NCI-H2227 (cell line): ENCODE measurements at regions not wholly inside any gene's neighbourhood (a gene's known extent, or its start where the extent isn't known, plus 50 kb on each side); places are given as distances from the start of the nearest gene placed in this dataset.

Source experiments
- DNase-seq: peaks from one replicate; lab custom pipeline; 2025; ENCODE audit not compliant: unreplicated experiment; lab: John Stamatoyannopoulos, UW

DNA sequence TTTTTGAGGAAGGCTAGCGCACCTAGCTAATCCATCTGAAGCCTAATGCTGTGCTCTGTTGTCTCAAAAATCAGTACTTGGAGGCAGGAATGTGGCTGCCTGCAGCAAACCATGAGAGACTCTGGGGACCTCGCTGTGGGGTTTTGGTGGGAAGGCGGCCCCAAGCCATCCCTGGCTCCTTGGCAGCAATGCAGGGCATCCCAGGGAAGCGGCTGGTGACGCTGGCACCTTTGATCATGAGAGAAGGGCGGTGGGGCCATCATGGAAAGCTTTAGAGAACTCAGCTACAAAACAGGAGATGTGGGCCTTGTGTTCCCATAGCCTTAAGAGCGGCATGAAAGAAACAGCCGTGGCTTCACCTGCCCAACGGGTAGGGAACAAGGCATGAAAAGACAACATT, 101.1 kb upstream of the SFSWAP start:
- no peak for DNase-seq

DNA sequence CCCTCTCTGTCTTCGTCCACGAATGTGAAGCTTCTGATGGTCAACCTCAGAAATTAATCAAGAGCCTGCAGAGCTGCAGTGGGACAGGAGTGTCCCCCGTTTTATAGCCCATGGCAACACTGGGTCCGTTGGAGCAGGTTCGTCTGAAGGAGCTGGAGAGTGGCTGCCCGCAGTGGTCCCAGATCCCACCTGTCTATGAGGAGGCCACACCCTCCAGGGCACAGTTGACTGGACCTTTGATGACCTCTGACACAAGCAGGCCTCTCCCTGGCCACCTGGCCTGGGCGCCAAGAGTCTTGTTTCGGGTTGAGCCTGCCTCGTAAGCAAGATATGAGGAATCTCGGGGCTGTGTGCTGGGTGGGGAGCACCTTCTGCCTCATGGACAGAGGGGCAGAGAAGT, 100.7 kb upstream of the SFSWAP start:
- DNase-seq, result no peak

- no peak for DNase-seq
These were observed 100.0 kb upstream of the SFSWAP start for GRCh38 chr12:131610891-131611290.

GRCh38 chr12:131611416-131612091, 99.3 kb upstream of the SFSWAP start:
- no peak for DNase-seq

GRCh38 chr12:131612092-131612755, 98.7 kb upstream of the SFSWAP start:
- no peak for DNase-seq

GRCh38 chr12:131613186-131613585, 97.7 kb upstream of the SFSWAP start:
- no peak for DNase-seq

GRCh38 chr12:131613678-131614077, 97.2 kb upstream of the SFSWAP start:
- DNase-seq, result no peak

GRCh38 chr12:131615326-131616042, 95.4 kb upstream of the SFSWAP start:
- DNase-seq, result no peak

DNA sequence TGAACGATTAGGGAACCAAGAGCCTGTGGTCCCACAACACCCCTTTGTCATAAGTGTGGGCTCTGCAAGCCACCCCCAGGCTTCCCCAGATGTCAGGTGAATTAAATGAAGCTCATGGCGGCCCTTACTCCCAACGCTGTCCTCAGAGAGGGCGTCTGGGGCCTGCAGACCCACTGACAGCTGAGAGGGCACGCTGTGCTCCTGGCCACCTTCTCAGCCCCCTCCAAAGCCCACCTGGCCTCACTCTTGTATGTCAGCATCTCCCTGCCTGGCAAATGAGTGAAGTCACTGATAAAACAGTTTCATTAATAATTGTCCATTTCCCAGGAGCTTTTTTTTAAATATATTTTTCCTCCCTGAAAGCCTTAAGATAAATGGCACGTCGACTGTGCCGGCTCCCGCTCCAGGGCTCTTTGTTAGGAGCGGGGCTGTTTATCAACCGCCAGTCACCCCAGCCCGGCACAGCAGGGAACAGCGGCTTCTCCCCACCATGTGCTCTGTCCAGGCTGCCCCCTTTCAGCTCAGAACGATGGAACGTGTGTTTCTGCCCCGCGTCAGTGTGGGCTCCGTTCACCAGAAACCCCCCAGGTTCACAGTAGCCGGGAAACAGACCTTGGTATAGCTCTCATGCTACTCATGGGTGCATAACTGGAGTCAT, 94.7 kb upstream of the SFSWAP start:
- no peak for DNase-seq

GRCh38 chr12:131616738-131617137, 94.2 kb upstream of the SFSWAP start:
- no peak for DNase-seq

DNA sequence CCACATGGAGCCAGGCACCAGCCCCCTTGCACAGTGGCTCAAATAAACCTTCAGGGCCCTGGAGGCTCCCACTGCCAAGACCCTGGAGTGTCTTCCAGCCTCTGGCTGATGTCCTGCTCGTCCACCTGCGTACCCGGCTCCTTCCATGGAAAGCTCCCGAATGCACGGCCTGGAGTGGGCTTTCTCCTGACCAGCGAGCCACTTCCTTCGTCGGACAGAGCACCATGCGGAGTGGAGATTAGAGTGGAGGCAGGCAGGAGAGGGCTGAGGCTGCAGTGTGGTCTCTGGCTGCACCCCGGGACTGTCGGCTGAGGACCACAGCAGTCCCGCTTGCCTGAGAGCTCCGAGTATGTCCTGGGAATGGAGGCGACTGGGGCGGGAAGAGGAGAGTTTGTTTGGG, 93.7 kb upstream of the SFSWAP start:
- no peak for DNase-seq

- DNase-seq, result no peak
These were observed 93.1 kb upstream of the SFSWAP start for GRCh38 chr12:131617596-131618302.

- DNase-seq, result no peak
These were observed 92.6 kb upstream of the SFSWAP start for GRCh38 chr12:131618303-131618658.

DNA sequence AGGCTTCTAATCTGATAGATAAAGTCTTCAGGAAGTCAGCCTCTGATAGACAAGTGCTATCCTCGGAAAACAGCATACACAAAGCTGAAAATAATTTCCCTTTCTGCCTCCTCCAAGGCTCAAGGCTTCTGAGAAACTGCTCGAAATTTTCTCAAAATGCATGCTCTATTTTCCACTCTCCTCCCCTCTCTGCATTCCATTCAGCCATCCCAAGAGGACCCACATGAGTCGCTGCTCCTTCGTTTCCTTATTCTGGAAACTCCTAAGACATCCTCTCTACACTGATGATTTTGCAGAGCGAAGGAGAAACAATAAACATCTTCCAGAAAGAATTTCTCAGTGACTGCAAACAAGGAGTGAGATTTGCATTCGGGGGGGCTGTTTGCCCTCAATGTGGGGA, 92.2 kb upstream of the SFSWAP start:
- no peak for DNase-seq

DNA sequence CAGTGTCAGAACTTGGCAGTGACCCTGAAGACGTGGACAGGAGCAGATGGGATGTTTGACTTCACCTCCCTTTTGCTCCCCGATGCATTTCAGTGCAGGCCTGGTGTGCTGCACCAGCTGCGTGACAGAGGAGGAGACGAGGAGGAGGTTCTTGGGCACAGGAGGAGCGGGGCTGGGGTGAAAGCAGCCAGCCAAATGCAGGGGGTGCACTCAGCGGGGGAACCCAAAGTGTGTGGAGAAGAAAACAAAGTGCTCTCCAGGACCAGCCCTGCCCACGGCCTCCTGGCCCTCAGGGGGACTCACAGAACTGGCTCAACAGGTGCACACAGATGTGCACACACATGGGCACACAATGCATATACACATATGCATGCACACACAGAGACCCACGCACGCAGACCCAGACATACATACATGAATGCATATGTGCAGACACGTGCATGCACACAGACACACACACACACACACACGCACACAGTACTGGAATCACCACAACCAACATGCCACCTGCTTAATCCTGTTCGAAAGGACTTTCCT, 91.7 kb upstream of the SFSWAP start:
- DNase-seq, result no peak

GRCh38 chr12:131619736-131620506, 91.0 kb upstream of the SFSWAP start:
- no peak for DNase-seq

DNA sequence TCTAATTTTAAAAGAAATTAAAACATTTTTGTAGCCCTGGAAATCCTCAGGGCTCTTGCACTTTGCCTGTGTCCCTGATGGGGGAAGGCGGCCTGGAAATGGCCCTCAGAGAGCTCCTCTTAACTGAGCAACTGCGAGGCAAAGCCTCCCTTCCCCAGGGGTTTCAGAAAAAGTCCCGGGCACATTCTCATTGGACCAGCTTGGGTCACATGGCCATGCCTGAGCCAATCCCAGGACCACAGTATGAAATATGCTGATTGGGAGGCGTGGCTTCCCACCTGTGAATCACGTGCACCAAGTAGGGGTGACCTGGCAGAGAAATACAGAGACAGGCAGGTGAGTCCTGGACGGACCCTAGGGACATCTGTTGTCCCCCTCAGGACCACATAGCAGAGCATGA, 90.4 kb upstream of the SFSWAP start:
- no peak for DNase-seq

DNA sequence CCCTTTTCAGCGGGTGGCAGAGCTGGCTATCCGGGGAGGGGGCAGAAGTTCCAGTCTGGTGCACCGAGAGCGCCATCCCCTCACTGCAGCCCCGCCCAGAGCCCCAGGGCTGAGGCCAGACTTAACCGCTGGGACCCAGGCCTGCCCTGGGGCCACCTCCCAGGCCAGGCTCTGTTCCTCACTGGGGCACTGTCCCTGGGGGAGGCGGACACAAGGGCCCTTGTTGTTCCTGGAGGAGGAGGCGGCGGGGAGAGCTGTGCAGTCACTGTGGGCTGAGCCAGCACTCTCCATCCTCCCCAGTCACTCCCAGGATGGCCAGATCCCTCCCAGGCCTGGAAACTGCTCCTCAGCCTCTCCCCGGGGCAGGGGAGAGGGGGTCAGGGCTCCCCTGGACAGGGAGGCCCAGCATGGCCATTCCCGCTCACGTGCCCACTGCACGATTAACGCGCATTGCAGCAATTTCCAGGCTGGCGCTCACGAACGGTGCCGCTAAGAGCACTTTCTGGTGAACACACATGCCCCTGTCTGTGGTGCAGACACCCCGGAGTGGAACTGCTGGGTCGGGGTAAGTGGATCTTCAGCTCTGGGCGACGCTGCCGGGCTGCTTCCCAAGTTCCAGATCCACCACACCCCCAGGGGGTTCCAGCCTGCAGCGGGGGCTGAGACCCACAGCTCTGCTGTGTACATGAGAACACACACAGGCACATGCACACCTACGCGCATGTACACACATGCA, 89.8 kb upstream of the SFSWAP start:
- DNase-seq, result no peak

DNA sequence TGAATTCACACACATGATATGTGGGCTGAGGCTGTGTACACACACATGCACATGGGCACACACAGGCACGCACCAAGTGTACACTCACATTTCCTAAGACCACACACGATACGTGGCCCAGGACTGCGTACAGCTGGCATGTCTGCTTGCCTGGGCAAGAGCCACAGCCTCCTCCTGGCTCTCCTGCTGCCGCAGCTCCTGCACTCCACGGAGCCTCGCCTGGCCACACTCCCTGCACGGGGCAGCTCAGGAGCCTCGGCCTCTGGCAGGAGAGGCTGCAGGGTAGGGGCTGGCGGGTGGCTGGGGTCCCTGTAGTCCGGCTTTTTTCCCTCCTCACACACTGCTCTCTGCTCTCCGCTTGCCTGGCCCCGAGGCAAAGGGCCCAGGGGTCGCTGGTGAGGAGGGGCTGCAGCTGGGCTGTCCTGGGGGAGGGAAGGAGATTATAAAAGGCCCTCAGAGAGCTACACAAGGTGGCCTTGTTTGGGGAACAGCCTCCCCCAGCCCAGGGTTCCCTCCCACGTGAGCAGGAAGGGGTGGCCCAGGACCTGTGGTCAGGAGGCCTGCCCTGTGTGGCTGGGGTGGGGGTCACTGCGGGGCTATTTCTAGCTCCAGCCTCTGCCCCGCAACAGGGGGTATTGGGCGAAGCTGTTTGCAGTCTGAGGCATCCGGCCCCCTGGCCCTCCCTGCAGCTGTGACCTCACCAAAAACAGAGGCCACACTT, 89.0 kb upstream of the SFSWAP start:
- no peak for DNase-seq
